ENCODE measurements at regions not wholly inside any gene's neighbourhood (a gene's known extent, or its start where the extent isn't known, plus 50 kb on each side); places are given as distances from the start of the nearest gene placed in this dataset.

DNA sequence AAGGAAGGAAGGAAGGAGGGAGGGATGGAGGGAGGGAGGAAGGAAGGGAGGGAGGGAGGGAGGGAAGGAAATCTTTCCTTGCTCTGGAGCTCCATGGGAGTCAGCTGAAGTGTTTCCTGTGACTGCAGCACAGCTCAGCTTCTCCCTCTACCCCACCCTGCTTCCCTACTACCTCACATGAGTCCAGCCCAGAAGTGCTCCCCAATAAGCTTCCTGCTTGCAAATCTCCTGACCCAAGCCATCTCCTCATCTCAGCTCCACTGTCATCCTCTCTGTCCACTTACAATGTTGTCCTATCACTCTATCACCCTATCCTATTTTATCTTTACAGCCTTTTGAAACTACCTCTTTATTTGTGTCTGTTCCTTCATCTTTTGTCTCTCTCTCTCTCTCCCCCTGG, 52.9 kb upstream of the SSBP3 start:
- peak in 1 of 2 donors; percentile 34 for DNase-seq
- no peaks in the 10 kb centered on the region for H3K36me3 ChIP-seq
- no peak overlapping the region for H3K4me3 ChIP-seq
- H3K9me3 ChIP-seq = no peaks in the 10 kb centered on the region
- no peak overlapping the region for H3K27ac ChIP-seq
- TF ChIP-seq POLR2A (IDR thresholded peaks at IDR 0.05) = no peak
- no peak for TF ChIP-seq EP300 (IDR thresholded peaks at IDR 0.05)
- TF ChIP-seq, protein P1, sequence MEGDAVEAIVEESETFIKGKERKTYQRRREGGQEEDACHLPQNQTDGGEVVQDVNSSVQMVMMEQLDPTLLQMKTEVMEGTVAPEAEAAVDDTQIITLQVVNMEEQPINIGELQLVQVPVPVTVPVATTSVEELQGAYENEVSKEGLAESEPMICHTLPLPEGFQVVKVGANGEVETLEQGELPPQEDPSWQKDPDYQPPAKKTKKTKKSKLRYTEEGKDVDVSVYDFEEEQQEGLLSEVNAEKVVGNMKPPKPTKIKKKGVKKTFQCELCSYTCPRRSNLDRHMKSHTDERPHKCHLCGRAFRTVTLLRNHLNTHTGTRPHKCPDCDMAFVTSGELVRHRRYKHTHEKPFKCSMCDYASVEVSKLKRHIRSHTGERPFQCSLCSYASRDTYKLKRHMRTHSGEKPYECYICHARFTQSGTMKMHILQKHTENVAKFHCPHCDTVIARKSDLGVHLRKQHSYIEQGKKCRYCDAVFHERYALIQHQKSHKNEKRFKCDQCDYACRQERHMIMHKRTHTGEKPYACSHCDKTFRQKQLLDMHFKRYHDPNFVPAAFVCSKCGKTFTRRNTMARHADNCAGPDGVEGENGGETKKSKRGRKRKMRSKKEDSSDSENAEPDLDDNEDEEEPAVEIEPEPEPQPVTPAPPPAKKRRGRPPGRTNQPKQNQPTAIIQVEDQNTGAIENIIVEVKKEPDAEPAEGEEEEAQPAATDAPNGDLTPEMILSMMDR (IDR thresholded peaks at IDR 0.05) = no peak
- no peak for TF ChIP-seq POLR2AphosphoS5 (IDR thresholded peaks at IDR 0.05)
- peaks cover 0 to 20% (median 13%) of the 10 kb centered on the region in 4 donors for H3K4me1 ChIP-seq
- intact Hi-C loops (cut with DNase I; ENCODE audit: low total_unique reads) = no loop called here
- H3K27me3 ChIP-seq = peaks cover 0 to 5% (median 0%) of the 10 kb centered on the region in 3 donors

DNA sequence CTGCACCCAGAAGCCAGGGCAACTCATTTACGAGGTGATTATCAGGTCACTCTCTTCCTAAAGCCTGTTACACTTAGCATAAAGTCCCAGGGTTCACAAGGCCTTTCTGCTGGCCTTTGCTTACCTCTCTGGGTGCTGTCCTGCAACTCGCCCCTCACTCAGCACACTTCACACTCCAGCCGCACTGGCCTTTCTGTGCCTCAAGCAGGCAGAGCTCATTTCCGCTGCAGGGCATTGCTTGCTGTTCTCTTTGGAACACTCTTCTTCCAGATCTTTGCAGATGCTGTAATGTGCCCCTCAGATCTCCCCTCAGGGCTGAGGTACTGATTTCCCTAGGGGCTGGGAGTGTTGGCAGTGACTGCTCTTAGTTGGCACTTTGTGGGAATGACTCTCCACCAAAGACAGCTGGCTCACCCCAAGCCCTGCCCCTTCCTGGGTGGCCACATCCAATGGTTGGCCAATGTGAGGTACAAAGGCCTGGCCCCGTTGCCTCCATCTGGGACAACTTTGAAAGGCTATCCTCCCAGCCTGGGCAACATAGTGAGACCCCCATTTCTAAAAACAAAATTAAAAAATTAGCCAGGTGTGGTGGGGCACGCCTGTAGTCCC, 50.8 kb upstream of the SSBP3 start:
- Histone ChIP-seq H3K27ac (no peak overlapping the region), H3K27me3 (peaks cover 0 to 5% (median 0%) of the 10 kb centered on the region in 3 donors), H3K4me1 (peaks cover 0 to 5% (median 2%) of the 10 kb centered on the region in 4 donors), H3K36me3 (no peaks in the 10 kb centered on the region), H3K9me3 (no peaks in the 10 kb centered on the region), H3K4me3 (no peak overlapping the region)
- TF ChIP-seq POLR2AphosphoS5 (IDR thresholded peaks at IDR 0.05) (no peak), EP300 (IDR thresholded peaks at IDR 0.05) (no peak), POLR2A (IDR thresholded peaks at IDR 0.05) (no peak)
- TF ChIP-seq, protein P1 (IDR thresholded peaks at IDR 0.05) = no peak
- no peak for DNase-seq
- intact Hi-C loops (cut with DNase I; ENCODE audit: low total_unique reads) = no loop called here
- 84 to 91% (median 90%) methylated on average over 6 of the region's 6 CpGs for WGBS, 5 donors

DNA sequence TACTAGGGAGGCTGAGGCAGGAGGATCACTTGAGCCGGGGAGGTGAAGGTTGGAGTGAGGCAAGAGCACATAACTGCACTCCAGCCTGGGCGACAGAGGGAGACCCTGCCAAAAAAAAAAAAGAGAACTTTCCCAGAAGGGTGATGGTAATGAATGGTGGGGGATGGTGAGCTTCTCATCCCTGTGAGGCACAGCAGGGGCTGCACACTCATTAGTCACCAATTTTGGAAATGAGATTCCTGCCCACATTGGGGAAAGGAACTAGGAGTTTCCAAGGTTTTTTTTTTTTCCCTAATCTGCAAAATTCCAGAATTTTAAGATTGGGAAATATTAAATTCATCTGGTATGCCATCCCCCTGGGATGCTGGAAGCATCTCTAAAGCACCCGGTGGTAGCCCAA, 50.2 kb upstream of the SSBP3 start:
- Histone ChIP-seq H3K9me3 (no peaks in the 10 kb centered on the region), H3K27me3 (peaks cover 0 to 5% (median 0%) of the 10 kb centered on the region in 3 donors), H3K4me1 (peaks cover 0 to 5% (median 2%) of the 10 kb centered on the region in 4 donors), H3K36me3 (no peaks in the 10 kb centered on the region), H3K4me3 (no peak overlapping the region), H3K27ac (no peak overlapping the region)
- DNase-seq = no peak
- 73 to 82% (median 77%) methylated on average over 3 of the region's 3 CpGs for WGBS, 5 donors
- intact Hi-C loops (cut with DNase I; ENCODE audit: low total_unique reads) = no loop called here
- TF ChIP-seq, protein P1 (IDR thresholded peaks at IDR 0.05) = no peak
- TF ChIP-seq POLR2AphosphoS5 (IDR thresholded peaks at IDR 0.05) (no peak), EP300 (IDR thresholded peaks at IDR 0.05) (no peak), POLR2A (IDR thresholded peaks at IDR 0.05) (no peak)

Measured in stomach (tissue), 8 donors.